ENCODE measurements at regions not wholly inside any gene's neighbourhood (a gene's known extent, or its start where the extent isn't known, plus 50 kb on each side); places are given as distances from the start of the nearest gene placed in this dataset.

- DNase-seq (no peak), ATAC-seq (no peak)
- intact Hi-C loops (cut with DNase I; ENCODE audit: low total_unique reads) (no loop called here), in situ Hi-C loops (cut with MboI; ENCODE audit: low sequenced_read_pairs in 4 of 4) (no loop called here)
- TF ChIP-seq CTCF (IDR thresholded peaks at IDR 0.05 in 4 of 5, conservative IDR thresholded peaks at IDR 0.05 in 1 of 5), result no peak
- no peak for TF ChIP-seq POLR2A (IDR thresholded peaks at IDR 0.05)
- Histone ChIP-seq H3K36me3 (no peaks in the 10 kb centered on the region), H3K4me3 (no peak overlapping the region), H3K9me3 (no peaks in the 10 kb centered on the region), H3K27me3 (no peaks in the 10 kb centered on the region), H3K4me1 (peaks cover 0 to 3% of the 10 kb centered on the region in 2 donors), H3K27ac (no peak overlapping the region)
Observed at GRCh38 chr2:200150411-200151086, 155.9 kb upstream of the SPATS2L start.

DNA sequence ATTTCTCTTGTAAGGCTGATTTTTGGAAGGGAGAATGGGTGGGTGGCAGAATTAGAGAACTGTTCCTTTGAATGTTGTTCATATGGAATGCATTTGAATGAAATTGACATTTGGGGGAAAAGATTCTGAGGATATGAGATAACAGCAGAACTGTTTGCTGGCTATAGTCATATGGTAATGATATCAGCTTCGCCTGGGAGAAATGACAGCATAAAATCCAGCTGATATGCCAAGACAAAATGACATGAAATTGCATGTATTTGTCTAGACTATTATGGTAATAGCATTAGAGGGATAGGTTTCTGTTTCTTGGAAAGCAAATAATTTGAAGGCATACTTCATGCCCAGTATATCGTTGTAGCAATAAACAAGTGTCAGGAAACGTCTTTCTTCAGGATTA is 150.8 kb upstream of the SPATS2L start:
- Histone ChIP-seq H3K9me3 (no peaks in the 10 kb centered on the region), H3K4me3 (peak overlapping the region; percentile 29 to 53 (median 40)), H3K4me1 (peaks cover 4 to 9% of the 10 kb centered on the region in 2 donors), H3K36me3 (no peaks in the 10 kb centered on the region), H3K27ac (peak overlapping the region in 3 of 4 donors; percentile 12 to 59 (median 30)), H3K27me3 (no peaks in the 10 kb centered on the region)
- intact Hi-C loops (cut with DNase I; ENCODE audit: low total_unique reads) (no loop called here), in situ Hi-C loops (cut with MboI; ENCODE audit: low sequenced_read_pairs in 4 of 4) (no loop called here)
- ATAC-seq (no peak), DNase-seq (no peak)
- TF ChIP-seq CTCF (IDR thresholded peaks at IDR 0.05 in 4 of 5, conservative IDR thresholded peaks at IDR 0.05 in 1 of 5), result no peak
- TF ChIP-seq POLR2A (IDR thresholded peaks at IDR 0.05), result no peak

DNA sequence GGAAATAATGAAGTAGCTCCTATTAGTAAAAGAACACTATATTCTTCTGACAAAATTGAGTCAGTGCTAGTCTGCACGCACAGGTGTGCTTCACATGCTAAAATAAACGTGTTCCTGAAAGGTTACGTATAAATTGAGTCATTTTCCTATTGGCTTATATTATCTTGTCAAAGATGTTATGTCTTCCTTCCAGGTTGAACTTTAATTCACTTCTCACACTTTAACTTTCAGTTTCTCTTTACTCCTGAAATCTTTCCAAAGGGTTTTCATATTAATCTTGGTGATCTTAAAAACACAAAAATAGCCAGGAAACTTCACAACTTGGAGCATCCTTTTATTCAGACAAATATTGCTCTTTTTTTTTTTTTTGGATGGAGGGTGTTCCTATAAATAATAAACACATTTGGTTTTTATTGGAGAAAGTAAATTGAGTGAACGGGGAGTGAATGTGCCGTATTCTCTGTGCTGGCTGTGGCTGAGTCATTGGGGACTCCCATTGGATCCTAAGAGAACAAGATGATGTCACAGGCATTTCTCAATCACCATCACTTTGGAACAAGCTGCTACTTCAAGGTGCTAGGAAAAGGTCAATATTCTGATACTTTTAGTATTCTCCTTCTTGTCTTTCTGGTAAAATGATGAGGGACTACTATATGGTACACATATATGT is 150.2 kb upstream of the SPATS2L start:
- Histone ChIP-seq H3K4me1 (peaks cover 4 to 9% of the 10 kb centered on the region in 2 donors), H3K27me3 (no peaks in the 10 kb centered on the region), H3K27ac (peak overlapping the region; percentile 4 to 59 (median 21)), H3K36me3 (no peaks in the 10 kb centered on the region), H3K9me3 (no peaks in the 10 kb centered on the region), H3K4me3 (peak overlapping the region; percentile 29 to 53 (median 40))
- TF ChIP-seq POLR2A (IDR thresholded peaks at IDR 0.05) (no peak), CTCF (IDR thresholded peaks at IDR 0.05 in 4 of 5, conservative IDR thresholded peaks at IDR 0.05 in 1 of 5) (no peak)
- peak; percentile 92 to 95 for ATAC-seq
- peak; percentile 30 to 42 for DNase-seq
- intact Hi-C loops (cut with DNase I; ENCODE audit: low total_unique reads) (no loop called here), in situ Hi-C loops (cut with MboI; ENCODE audit: low sequenced_read_pairs in 4 of 4) (no loop called here)

GRCh38 chr2:200158647-200159356 is 147.7 kb upstream of the SPATS2L start:
- peaks cover 4 to 9% of the 10 kb centered on the region in 2 donors for H3K4me1 ChIP-seq
- ATAC-seq (no peak), DNase-seq (no peak)
- H3K27ac ChIP-seq, result no peak overlapping the region
- no peak overlapping the region for H3K4me3 ChIP-seq
- H3K36me3 ChIP-seq, result no peaks in the 10 kb centered on the region
- no peaks in the 10 kb centered on the region for H3K9me3 ChIP-seq
- TF ChIP-seq POLR2A (IDR thresholded peaks at IDR 0.05) (no peak), CTCF (IDR thresholded peaks at IDR 0.05 in 4 of 5, conservative IDR thresholded peaks at IDR 0.05 in 1 of 5) (no peak)
- intact Hi-C loops (cut with DNase I; ENCODE audit: low total_unique reads) (no loop called here), in situ Hi-C loops (cut with MboI; ENCODE audit: low sequenced_read_pairs in 4 of 4) (no loop called here)
- H3K27me3 ChIP-seq, result no peaks in the 10 kb centered on the region
